Fibroblast of upper back skin (primary cell): ENCODE measurements at regions not wholly inside any gene's neighbourhood (a gene's known extent, or its start where the extent isn't known, plus 50 kb on each side); places are given as distances from the start of the nearest gene placed in this dataset.
"Not testable (repeated sequence)": the region's sequence is repeated elsewhere in the genome, so short reads cannot be mapped to it uniquely, and the experiment has no call there.

Source experiments
- DNase-seq: peaks from one replicate; pipeline ENCODE4 v3.0.0-alpha.2; 2013

DNA sequence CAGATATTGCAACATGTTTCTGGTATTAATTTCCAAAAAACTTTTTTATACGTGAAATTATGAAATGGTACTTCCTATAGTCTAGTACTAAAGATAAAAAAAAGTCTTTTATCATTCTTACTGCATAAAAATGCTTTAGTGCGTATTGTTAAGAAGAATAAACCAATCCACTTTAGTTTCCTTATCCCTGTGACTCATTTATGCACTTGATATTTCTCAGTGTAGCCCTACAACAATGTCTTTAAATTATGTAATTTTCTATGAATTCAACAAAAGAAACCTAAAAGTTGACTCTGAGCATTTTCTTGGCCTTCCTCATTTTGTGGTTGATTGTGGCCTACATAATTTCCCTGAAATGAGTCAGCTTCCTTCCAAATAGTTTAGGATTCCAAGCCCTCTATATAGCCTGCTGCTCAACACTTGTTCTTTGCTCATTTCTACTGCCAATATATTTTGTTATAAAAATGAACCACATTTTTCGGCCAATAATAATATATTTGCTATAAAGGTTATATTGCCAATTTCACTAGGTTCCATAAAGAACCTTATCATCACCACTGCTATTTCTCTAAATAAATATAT is 961.7 kb upstream of the ADAMTS5 start:
- peak; percentile 94 for DNase-seq

DNA sequence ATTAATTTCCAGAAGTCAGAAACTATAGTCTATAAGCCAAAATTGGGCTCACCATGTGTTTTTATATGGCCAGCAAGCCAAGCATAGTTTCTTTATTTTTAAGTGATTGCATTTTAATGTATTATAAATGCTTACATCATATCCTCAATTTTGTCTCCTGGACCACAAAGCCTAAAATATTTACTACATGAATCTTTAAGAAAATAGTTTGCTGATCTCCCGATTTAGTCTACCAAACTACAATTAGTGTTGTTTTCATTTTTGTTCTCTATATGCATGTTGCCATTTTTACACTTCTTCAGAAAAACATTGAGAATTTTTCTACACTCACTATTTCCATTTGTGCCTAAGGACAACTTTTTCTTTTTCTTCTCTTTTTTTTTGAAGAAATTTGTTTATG is 954.5 kb upstream of the ADAMTS5 start:
- DNase-seq = peak; percentile 34

GRCh38 chr21:27917966-27918365 is 951.1 kb upstream of the ADAMTS5 start:
- peak; percentile 58 for DNase-seq

GRCh38 chr21:27916326-27916725 is 949.4 kb upstream of the ADAMTS5 start:
- DNase-seq = peak; percentile 17

- DNase-seq = not testable (repeated sequence)
These were observed 945.2 kb upstream of the ADAMTS5 start for GRCh38 chr21:27912133-27912532.

GRCh38 chr21:27909487-27909886 is 942.6 kb upstream of the ADAMTS5 start:
- DNase-seq = peak; percentile 6

DNA sequence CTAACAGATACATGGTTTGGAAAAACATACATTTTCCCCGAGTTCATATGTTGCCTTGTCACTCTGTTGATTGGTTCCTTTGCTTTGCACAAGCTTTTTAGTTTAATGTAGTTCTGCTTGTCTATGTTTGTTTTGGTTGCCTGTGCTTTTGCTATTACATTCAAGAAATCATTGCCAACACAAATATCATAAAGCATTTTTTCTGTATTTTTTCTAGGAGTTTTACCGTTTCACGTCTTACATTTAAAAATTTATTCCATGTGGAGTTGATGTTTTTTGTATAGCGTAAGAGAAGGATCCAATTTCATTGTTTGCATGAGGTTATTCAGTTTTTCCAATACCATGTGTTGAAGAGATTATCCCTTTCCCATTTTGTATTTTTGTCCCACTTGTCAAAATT is 941.9 kb upstream of the ADAMTS5 start:
- not testable (repeated sequence) for DNase-seq

- DNase-seq = not testable (repeated sequence)
These were observed 936.0 kb upstream of the ADAMTS5 start for GRCh38 chr21:27902904-27903303.

- not testable (repeated sequence) for DNase-seq
These were observed 926.7 kb upstream of the ADAMTS5 start for GRCh38 chr21:27893619-27894018.

DNA sequence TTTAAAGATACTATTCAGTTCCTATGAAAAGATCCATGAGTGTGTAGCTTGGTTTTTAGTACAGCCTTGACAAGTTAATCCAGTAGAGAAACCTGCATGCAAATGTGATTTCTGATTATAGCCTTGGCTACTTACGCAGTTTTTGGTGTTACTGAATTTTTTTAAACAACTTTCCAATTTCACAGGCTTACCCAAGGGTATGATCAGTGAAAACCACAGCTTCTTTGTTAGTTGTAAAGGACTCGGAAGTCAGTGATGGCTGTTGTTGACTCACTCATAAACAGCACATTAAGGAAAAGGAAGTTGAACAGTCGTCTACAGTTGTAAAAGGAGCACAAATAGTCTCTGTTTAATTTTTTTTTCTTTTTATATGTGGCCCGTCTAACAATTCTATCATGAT is 924.6 kb upstream of the ADAMTS5 start:
- not testable (repeated sequence) for DNase-seq

DNA sequence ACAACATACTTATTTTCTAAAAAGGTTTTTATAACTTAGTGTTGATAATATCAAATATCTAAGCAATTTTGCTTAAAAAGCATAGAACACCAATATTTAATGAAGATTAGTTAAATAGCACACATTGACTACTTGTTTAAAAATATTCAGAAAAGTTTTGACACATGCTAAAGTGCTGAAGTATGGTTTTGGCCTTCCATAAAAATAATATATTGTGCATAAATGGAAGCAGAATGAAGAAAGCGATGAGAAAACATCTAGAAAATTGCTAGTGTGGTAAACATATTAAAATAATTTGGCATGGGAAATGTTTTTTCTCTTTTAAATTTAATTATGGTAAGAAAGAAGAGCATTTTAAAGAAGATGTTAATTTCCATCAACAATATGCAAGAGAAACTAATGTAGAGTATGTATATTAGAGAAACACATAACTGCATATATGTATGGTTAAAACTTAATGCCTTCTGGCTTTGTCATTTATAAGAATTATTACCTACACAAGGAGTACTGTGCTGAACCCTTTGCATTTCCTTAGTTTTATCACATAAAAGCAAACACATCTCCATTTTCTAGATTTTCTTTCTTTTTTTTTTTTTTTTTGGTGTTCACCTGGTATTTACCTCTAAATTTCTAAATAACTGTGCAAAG is 921.0 kb upstream of the ADAMTS5 start:
- DNase-seq = not testable (repeated sequence)

DNA sequence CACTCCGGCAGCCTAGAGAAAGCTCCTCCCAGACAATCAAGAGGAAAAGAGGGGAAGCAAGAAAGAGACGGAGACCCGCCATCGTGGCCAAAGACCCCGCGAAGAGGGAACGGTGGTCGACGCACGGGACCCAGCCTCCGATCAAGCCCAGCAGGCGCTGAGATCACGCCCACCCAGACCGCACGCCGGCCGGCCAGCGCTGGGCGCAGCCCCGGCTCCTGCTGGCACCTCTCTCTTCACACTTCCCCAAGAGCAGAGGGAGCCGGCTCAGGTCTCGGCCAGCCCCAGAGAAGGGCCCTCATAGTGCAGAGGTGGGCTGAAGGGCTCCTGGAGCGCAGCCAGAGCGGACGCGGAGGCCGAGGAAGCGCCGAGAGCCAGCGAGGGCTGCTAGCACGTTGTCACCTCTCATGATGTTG is 918.4 kb upstream of the ADAMTS5 start:
- no peak for DNase-seq

GRCh38 chr21:27881331-27881730 is 914.4 kb upstream of the ADAMTS5 start:
- DNase-seq = not testable (repeated sequence)

DNA sequence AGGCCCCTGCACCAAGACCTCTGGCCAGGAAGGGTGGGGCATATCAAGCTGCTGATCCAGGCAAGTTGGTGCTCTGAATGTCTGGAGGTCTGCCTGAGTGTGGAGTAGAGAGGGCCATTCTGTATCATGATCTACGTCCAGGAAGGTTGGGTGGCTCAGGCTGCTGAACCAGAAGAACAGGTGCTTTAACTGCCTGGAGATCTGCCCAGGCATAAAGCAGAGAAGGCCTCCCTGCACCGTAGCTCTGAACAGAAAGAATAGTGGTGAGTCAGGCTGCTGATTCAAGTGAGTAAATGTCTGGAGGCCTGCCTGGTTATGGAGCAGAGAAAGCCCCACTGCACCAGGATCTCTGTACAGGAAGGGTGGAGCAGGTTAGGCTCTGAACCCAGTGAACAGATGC is 905.5 kb upstream of the ADAMTS5 start:
- peak; percentile 9 for DNase-seq

GRCh38 chr21:27870755-27871154 is 903.9 kb upstream of the ADAMTS5 start:
- DNase-seq = not testable (repeated sequence)

- peak; percentile 45 for DNase-seq
These were observed 893.5 kb upstream of the ADAMTS5 start for GRCh38 chr21:27860314-27860955.

DNA sequence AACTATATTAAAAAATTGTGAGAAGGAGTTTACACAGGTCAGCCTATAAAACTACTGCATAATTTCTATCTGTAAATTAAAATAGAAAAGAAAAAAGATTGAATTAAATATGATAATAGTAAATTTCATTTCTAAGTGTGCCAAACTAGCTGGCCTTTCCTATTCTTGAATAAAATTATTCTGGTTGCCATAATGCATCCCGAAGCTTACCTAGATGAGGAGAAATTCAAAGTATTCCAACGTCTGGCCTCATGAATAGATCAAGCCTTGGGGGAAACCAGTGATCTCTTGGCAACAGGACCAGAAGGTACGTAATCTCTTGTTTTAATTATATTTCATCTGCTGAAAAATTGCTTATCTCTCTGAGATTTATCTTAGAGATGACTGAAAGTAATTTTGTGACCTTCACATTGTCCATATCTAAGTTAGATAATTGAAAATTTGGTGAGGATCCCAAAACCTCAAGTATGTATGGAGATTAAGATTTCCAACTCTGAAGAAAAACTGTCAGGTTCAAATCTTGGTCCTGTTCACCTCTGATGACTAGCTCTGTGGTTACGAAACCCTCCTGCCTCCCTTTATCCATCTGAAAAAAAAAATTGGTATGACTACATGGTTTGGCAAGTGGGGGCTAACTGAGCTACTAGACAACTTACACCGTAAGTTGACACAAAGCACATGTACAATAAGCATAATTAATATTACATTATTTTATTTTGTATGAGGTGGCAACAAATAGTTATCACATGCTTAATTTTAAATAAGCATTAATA is 891.4 kb upstream of the ADAMTS5 start:
- DNase-seq = peak; percentile 50

GRCh38 chr21:27856988-27857387 is 890.1 kb upstream of the ADAMTS5 start:
- DNase-seq = not testable (repeated sequence)

- no peak for DNase-seq
These were observed 874.3 kb upstream of the ADAMTS5 start for GRCh38 chr21:27841084-27841672.

- DNase-seq = no peak
These were observed 873.4 kb upstream of the ADAMTS5 start for GRCh38 chr21:27840262-27840661.

DNA sequence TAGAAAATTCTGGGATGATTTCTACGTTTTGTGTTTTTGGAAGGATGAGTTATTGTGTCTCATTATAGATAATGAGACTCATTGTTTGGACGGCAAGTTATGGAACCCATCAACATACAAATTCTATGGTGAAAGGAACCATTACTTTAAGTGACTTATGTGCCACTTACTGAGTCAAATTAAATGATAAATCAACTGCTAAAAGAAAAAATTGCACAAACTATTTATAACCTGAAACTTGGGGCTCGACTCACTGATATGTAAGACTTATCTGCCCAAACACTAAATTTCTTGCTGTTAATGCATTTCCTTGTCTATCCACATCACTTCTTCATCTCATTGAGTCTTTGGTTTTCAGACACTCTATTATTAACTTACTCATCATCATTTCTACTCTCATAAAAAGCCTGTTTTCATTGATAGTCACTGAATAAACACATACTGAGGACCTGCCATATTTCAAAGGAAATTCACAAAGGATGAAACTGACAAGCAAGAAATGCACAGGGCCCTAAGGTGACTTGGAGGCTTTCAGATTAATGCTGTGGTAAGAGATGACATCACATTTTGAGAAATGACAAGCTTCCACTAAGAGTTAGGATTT is 872.7 kb upstream of the ADAMTS5 start:
- DNase-seq = no peak

- no peak for DNase-seq
These were observed 871.7 kb upstream of the ADAMTS5 start for GRCh38 chr21:27838573-27838972.

- no peak for DNase-seq
These were observed 871.0 kb upstream of the ADAMTS5 start for GRCh38 chr21:27837936-27838335.
